CD14-positive monocyte (primary cell): ENCODE measurements at regions not wholly inside any gene's neighbourhood (a gene's known extent, or its start where the extent isn't known, plus 50 kb on each side); places are given as distances from the start of the nearest gene placed in this dataset.

ENCODE experiments used
- DNase-seq, 3 donors: peaks; one replicate each; pipeline ENCODE4 v3.0.0-alpha.2; 2011 to 2022
- H2AFZ ChIP-seq: 2 replicates; pipeline ENCODE4 v1.6.0; 2012; ENCODE audit warnings: mild to moderate bottlenecking, low read depth, low read length, inconsistent platforms; ENCODE audit not compliant: insufficient read depth, poor library complexity, severe bottlenecking
- H3K27ac ChIP-seq, 2 donors: 1 replicate in 1 of 2; 2 replicates in 1 of 2; pipeline ENCODE4 v1.5.1; 2012 to 2013; ENCODE audit warnings: low read length in 2 of 2, control low read depth in 1 of 2, inconsistent platforms in 1 of 2, low read depth in 1 of 2, mild to moderate bottlenecking in 1 of 2
- H3K27me3 ChIP-seq, 2 donors: one replicate each; pipeline versions ENCODE4 v1.6.0 to v1.6.1; 2011 to 2013; ENCODE audit warnings: low read length in 2 of 2; ENCODE audit not compliant: control insufficient read depth in 2 of 2, insufficient read depth in 2 of 2
- H3K36me3 ChIP-seq, 2 donors: replicated peaks in 1 of 2; 1 replicate in 1 of 2; 2 replicates in 1 of 2; pipeline versions ENCODE4 v1.5.1 to v1.6.1; 2012 to 2013; ENCODE audit warnings: low read length in 2 of 2, control low read depth in 1 of 2, inconsistent platforms in 1 of 2, mild to moderate bottlenecking in 1 of 2; ENCODE audit not compliant: insufficient read depth in 2 of 2, control insufficient read depth in 1 of 2
- H3K4me1 ChIP-seq, 2 donors: 1 replicate in 1 of 2; 2 replicates in 1 of 2; pipeline versions ENCODE4 v1.5.1 to v1.6.1; 2012 to 2013; ENCODE audit warnings: low read length in 2 of 2, control low read depth in 1 of 2, inconsistent platforms in 1 of 2, mild to moderate bottlenecking in 1 of 2, moderate library complexity in 1 of 2; ENCODE audit not compliant: insufficient read depth in 2 of 2, control insufficient read depth in 1 of 2
- H3K4me2 ChIP-seq: replicated peaks from 2 replicates; pipeline ENCODE3; 2012; ENCODE audit warnings: low read length, moderate library complexity, mild to moderate bottlenecking; ENCODE audit not compliant: poor library complexity, severe bottlenecking; ENCODE audit errors: extremely low read depth
- H3K4me3 ChIP-seq, 3 experiments: fragments of 200-600 bp in 1 of 3; sonication (generic) in 1 of 3; replicated peaks in 1 of 3; 1 replicate in 2 of 3; 2 replicates in 1 of 3; pipeline ENCODE4 v1.5.1; 2011 to 2013; ENCODE audit warnings: low read length in 3 of 3, mild to moderate bottlenecking in 3 of 3, control low read depth in 2 of 3, low read depth in 2 of 3, inconsistent platforms in 1 of 3, moderate library complexity in 1 of 3
- H3K79me2 ChIP-seq: 2 replicates; pipeline ENCODE4 v1.6.0; 2012; ENCODE audit warnings: mild to moderate bottlenecking, control low read depth, inconsistent platforms, low read length, moderate library complexity; ENCODE audit not compliant: insufficient read depth
- H3K9ac ChIP-seq: 2 replicates; pipeline ENCODE4 v1.6.0; 2017; ENCODE audit warnings: low read length, mild to moderate bottlenecking; ENCODE audit not compliant: insufficient read depth, poor library complexity, severe bottlenecking
- H3K9me3 ChIP-seq, 2 donors: replicated peaks in 1 of 2; 1 replicate in 1 of 2; 2 replicates in 1 of 2; pipeline versions ENCODE4 v1.5.1 to v1.6.1; 2012 to 2013; ENCODE audit warnings: low read length in 2 of 2, control low read depth in 1 of 2; ENCODE audit not compliant: control insufficient read depth in 1 of 2, insufficient read depth in 1 of 2
- H4K20me1 ChIP-seq: 2 replicates; pipeline ENCODE4 v1.6.0; 2012; ENCODE audit warnings: mild to moderate bottlenecking, low read length, control low read depth, moderate library complexity; ENCODE audit not compliant: insufficient read depth
- H3K27ac Mint-ChIP-seq, 7 donors: one replicate each; pipeline ENCODE4 v1.8.0; 2020; ENCODE audit warnings: mild to moderate bottlenecking in 7 of 7, mixed read lengths in 7 of 7, moderate library complexity in 6 of 7, inconsistent platforms in 2 of 7
- H3K27me3 Mint-ChIP-seq, 3 donors: one replicate each; pipeline ENCODE4 v1.8.0; 2021 to 2022; ENCODE audit warnings: low read depth in 3 of 3, mild to moderate bottlenecking in 3 of 3, mixed read lengths in 3 of 3, moderate library complexity in 3 of 3, inconsistent platforms in 1 of 3
- H3K36me3 Mint-ChIP-seq, 2 donors: one replicate each; pipeline ENCODE4 v1.8.0; 2020; ENCODE audit warnings: mixed read lengths in 2 of 2, inconsistent platforms in 1 of 2, mild to moderate bottlenecking in 1 of 2
- H3K4me1 Mint-ChIP-seq: one replicate; pipeline ENCODE4 v1.8.0; 2020; ENCODE audit warnings: mild to moderate bottlenecking, mixed read lengths
- H3K4me3 Mint-ChIP-seq, 2 donors: one replicate each; pipeline ENCODE4 v1.8.0; 2020; ENCODE audit warnings: mild to moderate bottlenecking in 2 of 2, mixed read lengths in 2 of 2, moderate library complexity in 1 of 2
- H3K9me3 Mint-ChIP-seq, 7 donors: one replicate each; pipeline ENCODE4 v1.8.0; 2020 to 2022; ENCODE audit warnings: mixed read lengths in 7 of 7, mild to moderate bottlenecking in 6 of 7, moderate library complexity in 6 of 7, inconsistent platforms in 2 of 7
- CTCF ChIP-seq: fragments of 200-600 bp; IDR thresholded peaks from one replicate; pipeline ENCODE4 v1.8.0; 2022; ENCODE audit warnings: antibody characterized with exemption, mild to moderate bottlenecking
- WGBS: methylation state at CpG from one replicate; pipeline ENCODE4 v1.1.5; 2013; ENCODE audit warnings: missing lambda C conversion rate; ENCODE audit not compliant: insufficient coverage; 5-methylcytosine and 5-hydroxymethylcytosine counted together
- intact Hi-C, 2 donors: fragments of 100-400 bp; cut with micrococcal nuclease; formaldehyde crosslinking; loops; one replicate each; pipeline versions ENCODE4 v1.15.0 to v1.15.1; 2023

DNA sequence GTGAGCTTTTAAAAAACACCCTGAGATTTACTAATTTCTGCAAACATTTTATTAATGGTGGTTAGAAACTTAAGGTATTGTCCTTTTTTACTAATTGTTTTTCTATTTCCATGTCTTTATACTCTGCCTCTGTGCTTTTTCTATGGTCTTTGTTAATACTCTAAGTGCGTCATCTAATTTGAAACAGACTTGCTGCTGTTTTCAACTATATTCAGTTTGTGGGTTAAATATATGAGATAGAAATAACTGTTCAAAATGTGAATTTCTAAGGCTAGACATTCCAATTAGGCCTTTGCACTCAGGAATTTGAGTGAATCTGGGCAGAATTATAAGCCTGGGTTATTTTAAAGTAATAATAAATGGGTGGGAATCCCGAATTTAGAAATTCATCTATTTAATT, 82.4 kb upstream of the COL11A1 start:
- no CpG with 5 or more reads among the region's 2 CpGs for WGBS

GRCh38 chr1:103187673-103188072, 79.4 kb upstream of the COL11A1 start:
- no CpG with 5 or more reads among the region's 1 CpG for WGBS
- Mint-ChIP-seq H3K27ac (no peak overlapping the region), H3K36me3 (no peaks in the 10 kb centered on the region), H3K4me1 (no peaks in the 10 kb centered on the region), H3K9me3 (peaks cover 0 to 6% (median 2%) of the 10 kb centered on the region in 7 donors), H3K4me3 (no peak overlapping the region), H3K27me3 (no peaks in the 10 kb centered on the region)
- Histone ChIP-seq H4K20me1 (no peaks in the 10 kb centered on the region), H3K79me2 (no peaks in the 10 kb centered on the region), H3K4me2 (no peak overlapping the region), H3K27me3 (no peaks in the 10 kb centered on the region), H3K4me1 (no peaks in the 10 kb centered on the region), H2AFZ (no peak overlapping the region), H3K36me3 (no peaks in the 10 kb centered on the region), H3K9me3 (no peaks in the 10 kb centered on the region), H3K4me3 (no peak overlapping the region), H3K27ac (no peak overlapping the region), H3K9ac (no peak overlapping the region)
- no peak for DNase-seq
- no peak for TF ChIP-seq CTCF
- intact Hi-C loops, result no loop called here

More for the DNA sequence above, 82.4 kb upstream of the COL11A1 start:
- H3K27me3 ChIP-seq, result no peaks in the 10 kb centered on the region
- no peak overlapping the region for H3K4me3 ChIP-seq
- H3K4me1 ChIP-seq, result no peaks in the 10 kb centered on the region
- no peaks in the 10 kb centered on the region for H3K4me1 Mint-ChIP-seq
- H3K36me3 ChIP-seq, result no peaks in the 10 kb centered on the region
- no peaks in the 10 kb centered on the region for H4K20me1 ChIP-seq
- no peak for DNase-seq
- H3K79me2 ChIP-seq, result no peaks in the 10 kb centered on the region
- H3K4me2 ChIP-seq, result no peak overlapping the region
- H3K27me3 Mint-ChIP-seq, result no peaks in the 10 kb centered on the region
- no peak overlapping the region for H2AFZ ChIP-seq
- H3K9me3 ChIP-seq, result no peaks in the 10 kb centered on the region
- no peak overlapping the region for H3K27ac Mint-ChIP-seq
- H3K4me3 Mint-ChIP-seq, result no peak overlapping the region
- peaks cover 0 to 6% (median 0%) of the 10 kb centered on the region in 7 donors for H3K9me3 Mint-ChIP-seq
- H3K36me3 Mint-ChIP-seq, result no peaks in the 10 kb centered on the region
- no peak overlapping the region for H3K27ac ChIP-seq
- intact Hi-C loops, result no loop called here
- no peak for TF ChIP-seq CTCF
- no peak overlapping the region for H3K9ac ChIP-seq
